Right lobe of liver (tissue), 4 donors: ENCODE measurements at regions not wholly inside any gene's neighbourhood (a gene's known extent, or its start where the extent isn't known, plus 50 kb on each side); places are given as distances from the start of the nearest gene placed in this dataset.

Experiments
- POLR2A ChIP-seq: fragments of 450-650 bp; IDR thresholded peaks from one replicate; pipeline ENCODE4 v1.6.1; 2017; ENCODE audit warnings: antibody characterized with exemption, mild to moderate bottlenecking
- TF ChIP-seq, protein P1 (sequence below), 4 donors: fragments of 200-600 bp in 3 of 4; fragments of 450-650 bp in 1 of 4; IDR thresholded peaks; one replicate each; pipeline versions ENCODE4 v1.5.1 to v1.8.0; 2016 to 2022; ENCODE audit warnings: antibody characterized with exemption in 4 of 4, mild to moderate bottlenecking in 2 of 4
- donor health status: DM: no; HTN: no; CAD: no.
- donor health status: DM: no; HTN: no; CAD: no.
- donor health status: DM: no; HTN: yes; CAD: no.

DNA sequence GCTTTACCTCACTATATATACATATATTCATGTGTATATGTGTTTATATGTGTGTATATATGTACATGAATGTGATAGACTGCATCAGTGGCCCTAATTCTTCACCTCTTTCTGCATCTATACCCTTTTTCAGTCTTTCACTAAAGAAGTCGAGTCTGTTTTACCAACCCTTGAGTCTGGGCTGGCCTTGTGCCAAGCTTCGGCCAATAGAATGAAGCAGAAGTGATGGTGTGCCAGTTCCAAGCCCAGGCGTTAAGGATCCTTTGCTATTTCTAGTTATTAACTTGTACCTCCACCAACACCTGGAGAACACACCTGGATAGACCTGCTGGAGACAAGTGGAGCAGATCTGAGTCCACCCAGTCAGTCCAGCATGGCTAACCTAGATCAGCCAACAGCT lies 61.6 kb upstream of the PPM1J start:
- TF ChIP-seq, protein P1, sequence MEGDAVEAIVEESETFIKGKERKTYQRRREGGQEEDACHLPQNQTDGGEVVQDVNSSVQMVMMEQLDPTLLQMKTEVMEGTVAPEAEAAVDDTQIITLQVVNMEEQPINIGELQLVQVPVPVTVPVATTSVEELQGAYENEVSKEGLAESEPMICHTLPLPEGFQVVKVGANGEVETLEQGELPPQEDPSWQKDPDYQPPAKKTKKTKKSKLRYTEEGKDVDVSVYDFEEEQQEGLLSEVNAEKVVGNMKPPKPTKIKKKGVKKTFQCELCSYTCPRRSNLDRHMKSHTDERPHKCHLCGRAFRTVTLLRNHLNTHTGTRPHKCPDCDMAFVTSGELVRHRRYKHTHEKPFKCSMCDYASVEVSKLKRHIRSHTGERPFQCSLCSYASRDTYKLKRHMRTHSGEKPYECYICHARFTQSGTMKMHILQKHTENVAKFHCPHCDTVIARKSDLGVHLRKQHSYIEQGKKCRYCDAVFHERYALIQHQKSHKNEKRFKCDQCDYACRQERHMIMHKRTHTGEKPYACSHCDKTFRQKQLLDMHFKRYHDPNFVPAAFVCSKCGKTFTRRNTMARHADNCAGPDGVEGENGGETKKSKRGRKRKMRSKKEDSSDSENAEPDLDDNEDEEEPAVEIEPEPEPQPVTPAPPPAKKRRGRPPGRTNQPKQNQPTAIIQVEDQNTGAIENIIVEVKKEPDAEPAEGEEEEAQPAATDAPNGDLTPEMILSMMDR (IDR thresholded peaks at IDR 0.05), result no peak
- no peak for TF ChIP-seq POLR2A
